Neural progenitor cell (in vitro differentiated cells): ENCODE measurements at regions not wholly inside any gene's neighbourhood (a gene's known extent, or its start where the extent isn't known, plus 50 kb on each side); places are given as distances from the start of the nearest gene placed in this dataset.

Experiments
- DNase-seq: peaks from one replicate; pipeline ENCODE4 v3.0.0-alpha.2; 2016; ENCODE audit warnings: low spot score
- H2AFZ ChIP-seq: fragments of 200-600 bp; sonication (generic); replicated peaks from 2 replicates; pipeline ENCODE4 v1.6.1; 2016; ENCODE audit warnings: antibody characterized with exemption
- H3F3A ChIP-seq: fragments of 200-600 bp; sonication (generic); 2 replicates; pipeline ENCODE4 v1.6.1; 2016; ENCODE audit warnings: antibody characterized with exemption, low read depth
- H3K27ac ChIP-seq: fragments of 200-600 bp; sonication (generic); 2 replicates; pipeline ENCODE4 v1.5.1; 2016; ENCODE audit warnings: mild to moderate bottlenecking
- H3K27me3 ChIP-seq: fragments of 200-600 bp; sonication (generic); 2 replicates; pipeline ENCODE4 v1.6.1; 2016; ENCODE audit warnings: mild to moderate bottlenecking, moderate library complexity
- H3K36me3 ChIP-seq: fragments of 200-600 bp; sonication (generic); 2 replicates; pipeline ENCODE4 v1.5.1; 2016
- H3K4me1 ChIP-seq: fragments of 200-600 bp; sonication (generic); 2 replicates; pipeline ENCODE4 v1.6.1; 2016; ENCODE audit warnings: mixed run types
- H3K4me2 ChIP-seq: fragments of 200-600 bp; sonication (generic); 2 replicates; pipeline ENCODE4 v1.6.1; 2016
- H3K4me3 ChIP-seq: fragments of 200-600 bp; sonication (generic); 2 replicates; pipeline ENCODE4 v1.5.1; 2016
- H3K79me2 ChIP-seq: fragments of 200-600 bp; sonication (generic); 2 replicates; pipeline ENCODE4 v1.6.1; 2016; ENCODE audit warnings: low read depth
- H3K9ac ChIP-seq: fragments of 200-600 bp; sonication (generic); 2 replicates; pipeline ENCODE4 v1.6.1; 2016
- H3K9me3 ChIP-seq: fragments of 200-600 bp; sonication (generic); 2 replicates; pipeline ENCODE4 v1.5.1; 2016; ENCODE audit warnings: low read depth
- H4K20me1 ChIP-seq: fragments of 200-600 bp; sonication (generic); 2 replicates; pipeline ENCODE4 v1.6.1; 2016; ENCODE audit warnings: low read depth
- H3K27ac Mint-ChIP-seq: 3 replicates; pipeline ENCODE4 v1.8.0; 2021; ENCODE audit warnings: mixed read lengths
- H3K27me3 Mint-ChIP-seq: 2 replicates; pipeline ENCODE4 v1.8.0; 2022; ENCODE audit warnings: low read depth, mild to moderate bottlenecking, inconsistent platforms, moderate library complexity, mixed read lengths; ENCODE audit not compliant: insufficient read depth
- H3K36me3 Mint-ChIP-seq: 3 replicates; pipeline ENCODE4 v1.8.0; 2021; ENCODE audit warnings: mixed read lengths
- H3K4me1 Mint-ChIP-seq: 3 replicates; pipeline ENCODE4 v1.8.0; 2021; ENCODE audit warnings: mixed read lengths
- H3K4me3 Mint-ChIP-seq: 3 replicates; pipeline ENCODE4 v1.8.0; 2021; ENCODE audit warnings: mild to moderate bottlenecking, moderate library complexity, mixed read lengths
- H3K9me3 Mint-ChIP-seq: 3 replicates; pipeline ENCODE4 v1.8.0; 2020; ENCODE audit warnings: mixed read lengths
- CTCF ChIP-seq: fragments of 200-600 bp; sonication (generic); IDR thresholded peaks from 2 replicates; pipeline ENCODE4 v1.5.1; 2017; ENCODE audit warnings: antibody characterized with exemption, mild to moderate bottlenecking
- EZH2 ChIP-seq: fragments of 200-600 bp; sonication (generic); IDR thresholded peaks from 2 replicates; pipeline ENCODE4 v1.6.1; 2017; ENCODE audit warnings: antibody characterized with exemption, mild to moderate bottlenecking, moderate library complexity
- EZH2phosphoT487 ChIP-seq: fragments of 200-600 bp; sonication (generic); IDR thresholded peaks from 2 replicates; pipeline ENCODE4 v1.6.1; 2017; ENCODE audit warnings: antibody characterized with exemption

- no peaks in the 10 kb centered on the region for H3K36me3 Mint-ChIP-seq
- peaks cover 12% of the 10 kb centered on the region for H3K27me3 Mint-ChIP-seq
- Histone ChIP-seq H3K9ac (no peak overlapping the region), H3K4me1 (peaks cover 4% of the 10 kb centered on the region), H3K27me3 (no peaks in the 10 kb centered on the region), H4K20me1 (no peaks in the 10 kb centered on the region), H3K4me2 (no peak overlapping the region), H3F3A (no peaks in the 10 kb centered on the region), H3K27ac (no peak overlapping the region), H3K36me3 (no peaks in the 10 kb centered on the region), H3K79me2 (no peaks in the 10 kb centered on the region), H2AFZ (no peak overlapping the region), H3K9me3 (no peaks in the 10 kb centered on the region), H3K4me3 (no peak overlapping the region)
- no peak for DNase-seq
- TF ChIP-seq CTCF = no peak
- no peak for TF ChIP-seq EZH2phosphoT487
- TF ChIP-seq EZH2 = no peak
- H3K4me1 Mint-ChIP-seq = peaks cover 27% of the 10 kb centered on the region
- no peaks in the 10 kb centered on the region for H3K9me3 Mint-ChIP-seq
- H3K4me3 Mint-ChIP-seq = no peak overlapping the region
- no peak overlapping the region for H3K27ac Mint-ChIP-seq
These were observed 212.5 kb upstream of the IER5L start for GRCh38 chr9:129390541-129390940.

GRCh38 chr9:129387822-129388221, 209.8 kb upstream of the IER5L start:
- no peak for DNase-seq
- Histone ChIP-seq H3K36me3 (no peaks in the 10 kb centered on the region), H3K4me2 (no peak overlapping the region), H3K27ac (no peak overlapping the region), H3K4me3 (no peak overlapping the region), H3K4me1 (peaks cover 10% of the 10 kb centered on the region), H2AFZ (no peak overlapping the region), H3K79me2 (no peaks in the 10 kb centered on the region), H4K20me1 (no peaks in the 10 kb centered on the region), H3K9ac (no peak overlapping the region), H3K9me3 (no peaks in the 10 kb centered on the region), H3F3A (peaks cover 5% of the 10 kb centered on the region), H3K27me3 (peaks cover 18% of the 10 kb centered on the region)
- H3K27ac Mint-ChIP-seq = no peak overlapping the region
- no peaks in the 10 kb centered on the region for H3K9me3 Mint-ChIP-seq
- no peak overlapping the region for H3K4me3 Mint-ChIP-seq
- peaks cover 10% of the 10 kb centered on the region for H3K27me3 Mint-ChIP-seq
- H3K4me1 Mint-ChIP-seq = peaks cover 22% of the 10 kb centered on the region
- no peak for TF ChIP-seq EZH2phosphoT487
- TF ChIP-seq CTCF = no peak
- no peak for TF ChIP-seq EZH2
- no peaks in the 10 kb centered on the region for H3K36me3 Mint-ChIP-seq

- Histone ChIP-seq H3K27me3 (peaks cover 25% of the 10 kb centered on the region), H3F3A (peaks cover 11% of the 10 kb centered on the region), H3K27ac (no peak overlapping the region), H3K9ac (no peak overlapping the region), H3K4me2 (no peak overlapping the region), H4K20me1 (no peaks in the 10 kb centered on the region), H3K36me3 (no peaks in the 10 kb centered on the region), H3K4me3 (no peak overlapping the region), H3K79me2 (no peaks in the 10 kb centered on the region), H3K9me3 (no peaks in the 10 kb centered on the region), H3K4me1 (peaks cover 10% of the 10 kb centered on the region), H2AFZ (no peak overlapping the region)
- H3K27me3 Mint-ChIP-seq = peaks cover 12% of the 10 kb centered on the region
- H3K4me1 Mint-ChIP-seq = peaks cover 23% of the 10 kb centered on the region
- H3K9me3 Mint-ChIP-seq = no peaks in the 10 kb centered on the region
- no peak overlapping the region for H3K4me3 Mint-ChIP-seq
- no peak overlapping the region for H3K27ac Mint-ChIP-seq
- no peak for TF ChIP-seq EZH2
- TF ChIP-seq EZH2phosphoT487 = no peak
- no peak for TF ChIP-seq CTCF
- no peaks in the 10 kb centered on the region for H3K36me3 Mint-ChIP-seq
- no peak for DNase-seq
These were observed 208.7 kb upstream of the IER5L start for GRCh38 chr9:129386812-129387177.
